GM12865 (cell line): ENCODE measurements at regions not wholly inside any gene's neighbourhood (a gene's known extent, or its start where the extent isn't known, plus 50 kb on each side); places are given as distances from the start of the nearest gene placed in this dataset.
A peak's percentile ranks its signal among the peaks of the same experiment; 100 is the strongest.
"Not testable (repeated sequence)": the region's sequence is repeated elsewhere in the genome, so short reads cannot be mapped to it uniquely, and the experiment has no call there.

Source experiments
- DNase-seq: peaks from one replicate; pipeline ENCODE4 v3.0.0; 2010; ENCODE audit warnings: low read depth
- H3K4me3 ChIP-seq: 2 replicates; pipeline ENCODE4 v1.5.1; 2011; ENCODE audit warnings: mild to moderate bottlenecking, low read depth, low read length, control low read depth
- CTCF ChIP-seq: IDR thresholded peaks from 2 replicates; pipeline ENCODE4 v1.5.1; 2011; ENCODE audit warnings: low read length, control low read depth, low read depth, inconsistent platforms; ENCODE audit not compliant: insufficient read depth; ENCODE audit errors: missing control alignments

GRCh38 chr12:34109390-34109789, 87.1 kb downstream of the ALG10 start:
- TF ChIP-seq CTCF, result no peak
- DNase-seq, result no peak
- H3K4me3 ChIP-seq, result no peak overlapping the region

- not testable (repeated sequence) for DNase-seq, H3K4me3 ChIP-seq
These were observed 87.7 kb downstream of the ALG10 start for GRCh38 chr12:34109909-34110531.

GRCh38 chr12:34119366-34119765, 97.1 kb downstream of the ALG10 start:
- no peak for DNase-seq
- H3K4me3 ChIP-seq, result no peak overlapping the region
- no peak for TF ChIP-seq CTCF

- DNase-seq, result no peak
- no peak overlapping the region for H3K4me3 ChIP-seq
- TF ChIP-seq CTCF, result no peak
These were observed 99.1 kb downstream of the ALG10 start for GRCh38 chr12:34121360-34121759.

GRCh38 chr12:34123092-34123491, 100.8 kb downstream of the ALG10 start:
- DNase-seq, result peak; percentile 59
- TF ChIP-seq CTCF, result peak; percentile 82
- not testable (repeated sequence) for H3K4me3 ChIP-seq

- TF ChIP-seq CTCF, result no peak
- no peak for DNase-seq
These were observed 102.3 kb downstream of the ALG10 start for GRCh38 chr12:34124608-34125007.

GRCh38 chr12:34126239-34126641, 103.9 kb downstream of the ALG10 start:
- DNase-seq, result no peak
- TF ChIP-seq CTCF, result no peak
- peak overlapping the region; percentile 3; the same call in 1 of the 2 replicates for H3K4me3 ChIP-seq

More at GRCh38 chr12:34124608-34125007, 102.3 kb downstream of the ALG10 start:
- H3K4me3 ChIP-seq, result no peak overlapping the region
